Right lobe of liver (tissue), 4 donors: ENCODE measurements at regions not wholly inside any gene's neighbourhood (a gene's known extent, or its start where the extent isn't known, plus 50 kb on each side); places are given as distances from the start of the nearest gene placed in this dataset.

Experiments
- CTCF ChIP-seq, 4 donors: fragments of 200-600 bp in 3 of 4; fragments of 450-650 bp in 1 of 4; IDR thresholded peaks; one replicate each; pipeline versions ENCODE4 v1.5.1 to v1.8.0; 2016 to 2022; ENCODE audit warnings: antibody characterized with exemption in 4 of 4, mild to moderate bottlenecking in 2 of 4
- POLR2A ChIP-seq: fragments of 450-650 bp; IDR thresholded peaks from one replicate; pipeline ENCODE4 v1.6.1; 2017; ENCODE audit warnings: antibody characterized with exemption, mild to moderate bottlenecking
- donor health status: DM: no; HTN: no; CAD: no.
- donor health status: DM: no; HTN: no; CAD: no.
- donor health status: DM: no; HTN: yes; CAD: no.

GRCh38 chr4:53748328-53748772 lies 157.1 kb upstream of the LNX1 start:
- TF ChIP-seq POLR2A (no peak), CTCF (IDR thresholded peaks at IDR 0.05) (no peak)
